Tibial nerve (tissue), 4 donors: ENCODE measurements at regions not wholly inside any gene's neighbourhood (a gene's known extent, or its start where the extent isn't known, plus 50 kb on each side); places are given as distances from the start of the nearest gene placed in this dataset.

ENCODE experiments used
- EP300 ChIP-seq, 2 donors: sonication (generic); formaldehyde crosslinking; IDR thresholded peaks; one replicate each; pipeline ENCODE4 v1.6.1; 2017; ENCODE audit warnings: antibody characterized with exemption in 2 of 2, mild to moderate bottlenecking in 1 of 2
- POLR2A ChIP-seq, 2 donors: fragments of 450-650 bp; IDR thresholded peaks; one replicate each; pipeline ENCODE4 v1.6.1; 2017; ENCODE audit warnings: antibody characterized with exemption in 2 of 2, mild to moderate bottlenecking in 2 of 2, moderate library complexity in 2 of 2
- TF ChIP-seq, protein P1 (sequence below), 5 experiments: fragments of 200-600 bp in 3 of 5; fragments of 450-650 bp in 2 of 5; sonication (generic) in 3 of 5; IDR thresholded peaks; one replicate each; pipeline ENCODE4 v1.5.1; 2016 to 2019; ENCODE audit warnings: antibody characterized with exemption in 5 of 5, mild to moderate bottlenecking in 3 of 5, moderate library complexity in 2 of 5

DNA sequence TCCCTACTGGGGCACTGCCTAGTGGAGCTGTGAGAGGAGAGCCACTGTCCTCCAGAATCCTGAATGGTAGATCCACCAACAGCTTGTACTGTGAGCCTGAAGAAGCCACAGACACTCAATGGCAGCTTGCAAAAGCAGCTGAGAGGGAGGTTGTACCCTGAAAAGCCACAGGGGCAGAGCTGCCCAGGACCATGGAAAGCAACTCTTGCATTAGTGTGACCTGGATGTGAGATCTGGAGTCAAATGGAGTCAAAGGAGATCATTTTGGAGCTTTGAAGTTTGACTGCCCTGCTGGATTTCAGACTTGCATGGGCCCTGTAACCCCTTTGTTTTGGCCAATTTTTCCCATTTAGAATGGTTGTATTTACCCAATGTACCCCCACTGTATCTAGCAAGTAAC, 871.4 kb upstream of the PRMT6 start:
- TF ChIP-seq, protein P1, sequence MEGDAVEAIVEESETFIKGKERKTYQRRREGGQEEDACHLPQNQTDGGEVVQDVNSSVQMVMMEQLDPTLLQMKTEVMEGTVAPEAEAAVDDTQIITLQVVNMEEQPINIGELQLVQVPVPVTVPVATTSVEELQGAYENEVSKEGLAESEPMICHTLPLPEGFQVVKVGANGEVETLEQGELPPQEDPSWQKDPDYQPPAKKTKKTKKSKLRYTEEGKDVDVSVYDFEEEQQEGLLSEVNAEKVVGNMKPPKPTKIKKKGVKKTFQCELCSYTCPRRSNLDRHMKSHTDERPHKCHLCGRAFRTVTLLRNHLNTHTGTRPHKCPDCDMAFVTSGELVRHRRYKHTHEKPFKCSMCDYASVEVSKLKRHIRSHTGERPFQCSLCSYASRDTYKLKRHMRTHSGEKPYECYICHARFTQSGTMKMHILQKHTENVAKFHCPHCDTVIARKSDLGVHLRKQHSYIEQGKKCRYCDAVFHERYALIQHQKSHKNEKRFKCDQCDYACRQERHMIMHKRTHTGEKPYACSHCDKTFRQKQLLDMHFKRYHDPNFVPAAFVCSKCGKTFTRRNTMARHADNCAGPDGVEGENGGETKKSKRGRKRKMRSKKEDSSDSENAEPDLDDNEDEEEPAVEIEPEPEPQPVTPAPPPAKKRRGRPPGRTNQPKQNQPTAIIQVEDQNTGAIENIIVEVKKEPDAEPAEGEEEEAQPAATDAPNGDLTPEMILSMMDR (IDR thresholded peaks at IDR 0.05): no peak
- TF ChIP-seq EP300 (IDR thresholded peaks at IDR 0.05): no peak
- TF ChIP-seq POLR2A (IDR thresholded peaks at IDR 0.05): no peak
